Smooth muscle cell (in vitro differentiated cells): ENCODE measurements at regions not wholly inside any gene's neighbourhood (a gene's known extent, or its start where the extent isn't known, plus 50 kb on each side); places are given as distances from the start of the nearest gene placed in this dataset.

Experiments used
- DNase-seq: peaks from one replicate; lab custom pipeline; 2025; ENCODE audit not compliant: unreplicated experiment; lab: John Stamatoyannopoulos, UW
- H2AFZ ChIP-seq: fragments of 200-600 bp; sonication (generic); 2 replicates; pipeline ENCODE4 v1.6.0; 2016; ENCODE audit warnings: antibody characterized with exemption, low read depth, mild to moderate bottlenecking
- H3F3A ChIP-seq: fragments of 200-600 bp; sonication (generic); 2 replicates; pipeline ENCODE4 v1.6.0; 2017; ENCODE audit warnings: antibody characterized with exemption, low read depth
- H3K27ac ChIP-seq: fragments of 200-600 bp; sonication (generic); 2 replicates; pipeline ENCODE4 v1.5.1; 2016; ENCODE audit warnings: low read depth, mild to moderate bottlenecking
- H3K27me3 ChIP-seq: fragments of 200-600 bp; sonication (generic); 2 replicates; pipeline ENCODE4 v1.6.1; 2016; ENCODE audit warnings: low read depth, mild to moderate bottlenecking
- H3K36me3 ChIP-seq: fragments of 200-600 bp; sonication (generic); 2 replicates; pipeline ENCODE4 v1.5.1; 2016; ENCODE audit warnings: low read depth
- H3K4me1 ChIP-seq: fragments of 200-600 bp; sonication (generic); 2 replicates; pipeline ENCODE4 v1.5.1; 2016; ENCODE audit warnings: low read depth
- H3K4me2 ChIP-seq: fragments of 200-600 bp; sonication (generic); 2 replicates; pipeline ENCODE4 v1.6.0; 2016; ENCODE audit warnings: mild to moderate bottlenecking
- H3K4me3 ChIP-seq: fragments of 200-600 bp; sonication (generic); 2 replicates; pipeline ENCODE4 v1.5.1; 2016; ENCODE audit warnings: mild to moderate bottlenecking
- H3K79me2 ChIP-seq: fragments of 200-600 bp; sonication (generic); 2 replicates; pipeline ENCODE4 v1.6.0; 2016; ENCODE audit warnings: low read depth, mild to moderate bottlenecking
- H3K9ac ChIP-seq: fragments of 200-600 bp; sonication (generic); 2 replicates; pipeline ENCODE4 v1.6.0; 2016; ENCODE audit warnings: low read depth
- H3K9me3 ChIP-seq: fragments of 200-600 bp; sonication (generic); replicated peaks from 2 replicates; pipeline ENCODE4 v1.5.1; 2016; ENCODE audit warnings: low read depth
- H4K20me1 ChIP-seq: fragments of 200-600 bp; sonication (generic); 2 replicates; pipeline ENCODE4 v1.6.0; 2016; ENCODE audit warnings: low read depth
- CTCF ChIP-seq: fragments of 200-600 bp; sonication (generic); IDR thresholded peaks from 2 replicates; pipeline ENCODE4 v1.5.1; 2017; ENCODE audit warnings: borderline replicate concordance, mild to moderate bottlenecking, antibody characterized with exemption; ENCODE audit not compliant: insufficient read depth, poor library complexity, severe bottlenecking
- WGBS: methylation state at CpG from one replicate; pipeline ENCODE4 v1.1.7; 2016; ENCODE audit warnings: low lambda C conversion rate; 5-methylcytosine and 5-hydroxymethylcytosine counted together

GRCh38 chr22:47282851-47283250 lies 520.4 kb downstream of the TBC1D22A start:
- Histone ChIP-seq H2AFZ (no peak overlapping the region), H4K20me1 (no peaks in the 10 kb centered on the region), H3K27ac (no peak overlapping the region), H3K27me3 (no peaks in the 10 kb centered on the region), H3K4me2 (no peak overlapping the region), H3K36me3 (no peaks in the 10 kb centered on the region), H3K79me2 (no peaks in the 10 kb centered on the region), H3K4me1 (no peaks in the 10 kb centered on the region), H3K9me3 (peaks cover 3% of the 10 kb centered on the region), H3F3A (no peaks in the 10 kb centered on the region), H3K4me3 (no peak overlapping the region), H3K9ac (no peak overlapping the region)
- no peak for TF ChIP-seq CTCF
- 69% methylated on average over 8 of the region's 8 CpGs for WGBS
- DNase-seq, result no peak

GRCh38 chr22:47282366-47282765 lies 519.9 kb downstream of the TBC1D22A start:
- Histone ChIP-seq H3K4me1 (no peaks in the 10 kb centered on the region), H3K9me3 (peaks cover 3% of the 10 kb centered on the region), H4K20me1 (no peaks in the 10 kb centered on the region), H3K36me3 (no peaks in the 10 kb centered on the region), H2AFZ (no peak overlapping the region), H3K79me2 (no peaks in the 10 kb centered on the region), H3F3A (no peaks in the 10 kb centered on the region), H3K27me3 (no peaks in the 10 kb centered on the region), H3K4me3 (no peak overlapping the region), H3K4me2 (no peak overlapping the region), H3K27ac (no peak overlapping the region), H3K9ac (no peak overlapping the region)
- DNase-seq, result no peak
- 87% methylated on average over 10 of the region's 10 CpGs for WGBS
- TF ChIP-seq CTCF, result no peak

- no peaks in the 10 kb centered on the region for H4K20me1 ChIP-seq
- no peaks in the 10 kb centered on the region for H3K36me3 ChIP-seq
- H3K27ac ChIP-seq, result no peak overlapping the region
- TF ChIP-seq CTCF, result no peak
- H2AFZ ChIP-seq, result no peak overlapping the region
- H3K9me3 ChIP-seq, result peaks cover 3% of the 10 kb centered on the region
- no peaks in the 10 kb centered on the region for H3K27me3 ChIP-seq
- 76% methylated on average over 19 of the region's 20 CpGs for WGBS
- H3K79me2 ChIP-seq, result no peaks in the 10 kb centered on the region
- no peak for DNase-seq
- H3K4me1 ChIP-seq, result no peaks in the 10 kb centered on the region
- H3K4me3 ChIP-seq, result no peak overlapping the region
- H3K4me2 ChIP-seq, result no peak overlapping the region
- H3K9ac ChIP-seq, result no peak overlapping the region
- H3F3A ChIP-seq, result no peaks in the 10 kb centered on the region
Observed at GRCh38 chr22:47281126-47282106, 519.0 kb downstream of the TBC1D22A start.
